HG02759 (cell line): ENCODE measurements at regions not wholly inside any gene's neighbourhood (a gene's known extent, or its start where the extent isn't known, plus 50 kb on each side); places are given as distances from the start of the nearest gene placed in this dataset.

Experiments
- ATAC-seq: cut with Tn5 transposase; IDR thresholded peaks from one replicate; pipeline ENCODE4 v1.9.1; 2021; ENCODE audit warnings: mild to moderate bottlenecking, moderate library complexity; ENCODE audit not compliant: unreplicated experiment

DNA sequence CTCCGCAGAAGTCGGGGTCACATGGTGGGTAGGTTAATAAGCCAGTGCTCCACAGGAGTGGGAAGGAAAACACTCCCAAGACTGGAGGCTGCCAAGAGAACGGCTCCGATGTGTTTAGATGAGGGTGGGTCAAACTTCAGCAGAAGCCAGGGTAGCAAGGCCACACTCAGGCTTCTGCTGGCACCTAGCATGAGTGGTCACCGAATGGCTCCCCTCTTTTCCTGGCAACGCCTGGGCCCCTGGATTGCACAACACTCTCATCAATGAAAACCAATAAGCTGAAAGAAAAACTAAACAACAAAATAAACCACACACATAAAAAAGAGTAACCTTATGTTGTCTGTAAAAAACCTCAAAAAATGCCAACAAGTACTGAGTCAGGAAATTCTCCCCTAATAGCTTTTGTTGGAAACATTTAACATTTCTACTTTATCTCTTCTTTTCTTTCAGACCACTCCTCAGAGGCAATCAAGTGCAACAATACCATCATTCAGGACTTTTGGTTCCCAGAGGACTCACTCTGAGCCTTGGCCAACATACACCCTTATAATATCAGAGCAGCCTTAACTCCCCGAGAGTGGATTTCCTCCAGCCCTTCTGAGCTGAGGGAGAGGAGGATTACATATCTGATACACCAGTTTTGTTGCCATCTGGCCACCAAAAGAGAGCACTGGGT lies 279.9 kb downstream of the ENC1 start:
- no peak for ATAC-seq

- ATAC-seq, result no peak
Measured at GRCh38 chr5:74357827-74358226, 282.7 kb downstream of the ENC1 start.

- ATAC-seq, result no peak
Measured at GRCh38 chr5:74356009-74356695, 284.4 kb downstream of the ENC1 start.

- ATAC-seq, result no peak
Measured at GRCh38 chr5:74355041-74355824, 285.3 kb downstream of the ENC1 start.

DNA sequence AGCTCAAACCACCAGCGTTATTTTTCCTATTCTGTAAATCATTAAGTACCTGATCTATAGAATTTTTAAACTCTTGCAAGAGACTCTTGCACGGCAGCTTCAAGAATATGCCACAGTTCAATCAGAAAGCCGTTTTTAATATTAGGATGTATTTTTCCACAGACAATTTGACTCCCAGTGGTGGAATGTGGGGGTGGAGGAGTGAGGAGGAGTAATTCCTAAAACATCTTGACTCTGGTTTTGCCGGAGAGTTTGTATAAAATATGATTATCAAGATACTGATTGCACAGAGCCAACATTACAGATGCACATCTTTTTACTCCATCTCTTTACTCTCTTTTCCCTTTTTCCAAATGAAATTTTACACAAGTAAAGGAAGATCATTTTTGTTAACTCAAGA lies 288.3 kb downstream of the ENC1 start:
- ATAC-seq, result no peak

- no peak for ATAC-seq
Measured at GRCh38 chr5:74342948-74343682, 297.4 kb downstream of the ENC1 start.

DNA sequence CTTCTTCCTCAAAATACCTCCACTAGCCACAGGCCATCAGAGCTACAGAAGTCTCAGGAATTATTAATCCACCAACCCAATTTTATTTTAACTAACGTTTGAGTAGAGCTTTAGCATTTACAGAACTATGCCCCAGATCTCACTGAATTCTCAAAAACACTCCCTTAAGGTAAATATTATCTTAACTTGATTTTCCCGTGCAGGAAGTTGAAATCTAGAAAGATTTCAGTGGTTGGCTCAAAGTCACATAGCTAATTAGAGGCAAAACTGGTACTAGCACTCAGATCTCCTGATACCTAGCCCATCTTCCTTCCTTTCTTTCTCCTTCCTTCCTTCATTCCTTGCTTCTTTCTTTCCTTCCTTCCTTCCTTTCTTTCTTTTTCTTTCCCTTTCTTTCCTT lies 298.3 kb downstream of the ENC1 start:
- ATAC-seq, result no peak

DNA sequence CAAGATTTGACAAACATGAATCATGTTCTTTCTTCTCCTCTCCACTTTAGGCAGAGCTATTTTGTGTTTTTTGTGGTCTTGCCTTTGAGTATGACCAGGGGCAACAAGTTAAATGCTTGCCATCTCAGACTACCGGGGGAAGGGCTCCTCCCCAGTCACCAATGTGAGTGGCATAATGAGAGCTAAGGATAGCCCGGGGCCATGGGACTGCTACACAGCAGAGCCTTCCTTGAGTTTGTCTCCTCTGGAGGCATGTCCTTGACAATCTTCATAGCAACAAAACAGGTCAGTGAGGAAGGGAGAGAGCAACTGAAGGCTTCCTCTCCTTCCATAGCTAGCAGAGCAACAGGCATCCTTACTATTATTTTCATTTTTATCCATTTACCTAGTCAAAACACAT lies 299.3 kb downstream of the ENC1 start:
- no peak for ATAC-seq

- no peak for ATAC-seq
Measured at GRCh38 chr5:74340476-74340875, 300.1 kb downstream of the ENC1 start.

- no peak for ATAC-seq
Measured at GRCh38 chr5:74337984-74338310, 302.6 kb downstream of the ENC1 start.

DNA sequence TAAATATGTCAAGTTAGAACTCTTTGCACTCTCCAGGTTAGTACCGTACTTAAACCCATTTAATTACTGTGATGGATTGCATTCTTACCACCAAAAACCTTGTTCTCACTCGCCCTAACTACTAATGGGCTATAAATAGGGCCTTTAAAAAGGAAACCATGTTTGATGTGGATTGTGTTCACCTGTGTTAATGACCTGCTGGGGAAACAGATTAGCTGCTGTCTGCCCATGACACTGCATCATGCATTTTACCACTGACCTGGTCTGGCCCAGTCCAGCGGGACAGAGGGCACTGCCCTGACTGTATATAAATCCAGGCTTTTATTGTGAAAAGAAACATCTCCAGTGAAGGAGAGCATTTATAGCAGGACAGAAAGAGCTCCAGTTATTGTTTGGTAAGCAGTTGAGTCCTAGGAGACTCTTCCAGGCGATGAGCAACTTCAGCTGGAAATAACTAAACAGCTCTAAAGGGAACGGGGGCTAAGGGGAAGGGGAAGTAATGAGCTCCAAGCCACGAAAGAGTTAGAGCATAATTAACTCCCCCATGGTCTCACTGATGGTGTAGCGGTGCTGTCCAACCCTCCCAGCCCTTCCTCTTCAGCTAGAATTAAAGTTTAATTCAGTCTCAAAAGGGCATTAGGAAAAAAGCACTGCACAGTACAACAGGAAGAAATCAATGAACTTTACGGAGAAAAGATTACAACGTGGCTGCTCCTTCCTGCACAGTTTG lies 303.1 kb downstream of the ENC1 start:
- ATAC-seq, result no peak

DNA sequence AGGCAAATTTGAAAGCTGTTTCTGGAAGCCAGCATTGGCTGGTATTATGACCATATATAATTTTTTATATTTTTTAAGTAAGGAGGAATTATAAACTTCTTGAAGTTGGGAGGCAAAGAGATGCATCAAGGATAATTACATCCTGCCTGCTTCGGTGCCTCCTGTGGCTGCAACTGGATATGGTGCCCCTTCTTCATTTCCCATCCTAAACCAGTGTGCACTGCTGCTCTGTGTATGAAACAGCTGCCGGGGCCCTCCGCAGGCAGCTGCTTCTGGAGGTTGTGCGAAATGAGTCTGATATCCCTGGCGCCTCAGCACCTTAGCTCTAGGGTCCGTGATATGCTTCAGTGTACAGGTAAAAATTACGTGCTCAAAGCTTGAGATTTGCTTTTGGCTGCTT lies 304.2 kb downstream of the ENC1 start:
- ATAC-seq, result no peak

- ATAC-seq, result no peak
Measured at GRCh38 chr5:74334762-74335384, 305.7 kb downstream of the ENC1 start.

- ATAC-seq, result no peak
Measured at GRCh38 chr5:74334062-74334761, 306.3 kb downstream of the ENC1 start.

DNA sequence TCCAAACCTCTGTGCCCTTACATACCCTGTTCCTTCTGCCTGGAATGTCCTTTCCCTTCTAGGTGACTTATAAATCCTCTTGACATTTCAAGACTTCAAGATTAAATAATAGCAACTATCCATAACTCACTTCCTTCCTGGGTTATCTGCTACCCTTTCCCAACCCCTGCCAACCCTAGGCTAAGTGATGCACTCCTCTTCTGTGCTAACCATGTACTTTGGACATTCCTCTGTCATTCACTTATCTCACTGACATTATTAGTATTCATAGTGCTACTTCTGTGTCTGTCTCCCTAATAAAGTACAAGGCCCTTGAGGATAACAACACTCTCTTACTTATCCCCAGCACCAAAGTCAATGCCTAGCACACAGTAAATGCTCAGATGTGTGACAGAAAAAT lies 307.1 kb downstream of the ENC1 start:
- no peak for ATAC-seq

DNA sequence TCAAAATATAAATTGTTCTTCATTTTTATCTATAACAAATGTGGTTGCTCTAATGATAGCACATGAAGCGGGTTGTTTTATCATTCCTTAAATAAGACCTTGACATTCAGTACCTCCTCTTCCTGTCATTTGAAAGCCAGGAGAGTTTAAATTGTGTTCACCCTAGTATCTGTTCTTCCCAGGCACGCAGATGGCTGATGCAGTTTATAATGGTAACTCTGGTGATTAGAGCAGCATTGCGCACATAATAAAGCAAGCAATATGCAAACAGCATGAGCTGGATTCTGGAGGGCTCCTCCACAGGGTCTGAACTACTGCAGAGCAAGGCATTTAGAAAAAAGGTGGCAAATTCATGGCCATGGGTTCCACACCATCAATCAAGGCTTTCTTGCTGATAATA lies 307.8 kb downstream of the ENC1 start:
- no peak for ATAC-seq

DNA sequence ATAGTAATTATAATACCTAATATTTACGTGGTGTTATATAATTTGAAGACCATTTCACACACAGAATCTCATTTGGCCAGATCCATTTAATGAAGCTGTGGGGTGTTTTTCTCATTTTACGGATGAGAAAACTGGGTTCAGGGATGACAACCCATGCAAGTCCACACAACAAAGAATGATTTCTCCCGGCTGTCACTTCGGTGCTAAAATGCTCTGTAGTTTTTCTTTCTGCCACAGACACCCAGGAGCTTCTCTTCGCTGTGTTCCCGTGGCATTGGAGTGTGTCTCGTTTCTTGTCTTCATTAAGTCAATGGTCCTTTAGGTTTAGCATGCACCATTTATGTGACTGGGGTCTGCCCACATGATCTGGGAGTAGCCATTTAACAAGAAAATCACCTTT lies 308.5 kb downstream of the ENC1 start:
- no peak for ATAC-seq

DNA sequence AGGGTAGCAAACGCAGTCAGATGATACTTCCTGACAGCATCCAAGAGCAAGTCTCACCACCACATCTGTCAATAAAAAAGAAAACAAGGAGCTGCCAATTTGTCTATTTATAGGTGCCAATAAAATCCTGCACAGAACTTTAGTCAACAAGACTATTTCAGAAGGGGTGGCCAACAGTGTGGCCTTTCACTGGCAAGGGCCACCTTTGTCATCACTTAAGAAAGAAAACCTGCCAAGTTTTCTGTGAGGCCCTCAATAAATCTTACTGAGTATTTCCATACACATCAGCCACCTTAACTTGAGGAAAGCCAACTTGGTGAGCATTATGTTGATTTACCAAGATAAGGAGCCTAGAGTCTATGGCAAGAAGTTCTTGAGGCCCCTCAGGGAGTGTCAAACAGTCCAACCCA lies 312.3 kb downstream of the ENC1 start:
- ATAC-seq, result no peak

- ATAC-seq, result no peak
Measured at GRCh38 chr5:74327339-74327685, 313.2 kb downstream of the ENC1 start.
